ENCODE measurements at regions not wholly inside any gene's neighbourhood (a gene's known extent, or its start where the extent isn't known, plus 50 kb on each side); places are given as distances from the start of the nearest gene placed in this dataset.

GRCh38 chr7:82517050-82517449 is 73.5 kb upstream of the CACNA2D1 start:
- no peak for TF ChIP-seq POLR2A (IDR thresholded peaks at IDR 0.05)
- TF ChIP-seq CTCF (IDR thresholded peaks at IDR 0.05) = no peak

Measured in uterus (tissue), 2 donors.